Esophagus squamous epithelium (tissue), 4 donors: ENCODE measurements at regions not wholly inside any gene's neighbourhood (a gene's known extent, or its start where the extent isn't known, plus 50 kb on each side); places are given as distances from the start of the nearest gene placed in this dataset.

ENCODE experiments used
- CTCF ChIP-seq, 6 experiments: fragments of 450-650 bp in 4 of 6; fragments of 200-600 bp in 2 of 6; sonication (generic) in 2 of 6; IDR thresholded peaks; one replicate each; pipeline ENCODE4 v1.5.1; 2016 to 2019; ENCODE audit warnings: antibody characterized with exemption in 6 of 6, mild to moderate bottlenecking in 4 of 6, moderate library complexity in 4 of 6
- POLR2A ChIP-seq, 4 donors: fragments of 450-650 bp; IDR thresholded peaks; one replicate each; pipeline ENCODE4 v1.6.1; 2017; ENCODE audit warnings: antibody characterized with exemption in 4 of 4, mild to moderate bottlenecking in 4 of 4, moderate library complexity in 3 of 4

DNA sequence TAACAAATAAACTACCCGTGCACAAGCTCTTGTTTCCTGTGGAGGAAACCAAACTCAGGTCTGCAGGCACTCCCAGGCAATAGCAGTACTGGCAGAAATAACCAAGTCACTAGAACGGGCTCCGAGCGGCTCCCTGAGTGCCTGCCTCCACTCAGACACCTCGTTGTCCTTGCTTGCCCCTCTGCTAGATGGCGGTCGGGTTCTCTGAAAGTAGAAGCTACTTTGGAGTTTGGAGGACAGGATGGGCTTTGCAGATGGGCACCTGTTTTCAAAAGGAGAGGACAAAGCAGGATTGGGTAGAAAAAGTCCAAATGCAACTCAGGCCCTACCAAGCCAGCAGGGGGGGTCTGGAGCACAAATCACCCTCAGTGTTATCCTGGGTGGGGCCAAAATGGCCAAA lies 136.4 kb downstream of the LRRC30 start:
- TF ChIP-seq CTCF (IDR thresholded peaks at IDR 0.05), result no peak
- TF ChIP-seq POLR2A (IDR thresholded peaks at IDR 0.05), result no peak
